ENCODE measurements at regions not wholly inside any gene's neighbourhood (a gene's known extent, or its start where the extent isn't known, plus 50 kb on each side); places are given as distances from the start of the nearest gene placed in this dataset.

GRCh38 chr12:43099691-43100163 is 452.3 kb downstream of the ADAMTS20 start (continued):
- TF ChIP-seq ZBTB26 (tag by site-specific recombination; optimal IDR thresholded peaks at IDR 0.05) (no peak), HOXA7 (CRISPR knock-in tag; IDR thresholded peaks at IDR 0.05; ENCODE audit: borderline replicate concordance) (no peak), WT1 (tag by site-specific recombination; IDR thresholded peaks at IDR 0.05) (peak; percentile 96), ZNF157 (tag by site-specific recombination; IDR thresholded peaks at IDR 0.05) (no peak), ZFHX2 (tag by site-specific recombination; conservative IDR thresholded peaks at IDR 0.05) (peak; percentile 22; the same call in 1 of the 2 replicates), BCL11A (tag by site-specific recombination; IDR thresholded peaks at IDR 0.05; ENCODE audit: low read depth) (no peak), ZNF624 (tag by site-specific recombination; IDR thresholded peaks at IDR 0.05) (no peak), ZNF544 (tag by site-specific recombination; IDR thresholded peaks at IDR 0.05) (no peak), ZNF23 (tag by site-specific recombination; IDR thresholded peaks at IDR 0.05; ENCODE audit: borderline replicate concordance) (no peak), ZNF513 (tag by site-specific recombination; IDR thresholded peaks at IDR 0.05) (peak; percentile 62; the same call in 1 of the 2 replicates), ZNF18 (tag by site-specific recombination; IDR thresholded peaks at IDR 0.05) (peak; percentile 76), RBAK (tag by site-specific recombination; IDR thresholded peaks at IDR 0.05) (no peak), PRDM6 (tag by site-specific recombination; IDR thresholded peaks at IDR 0.05) (peak; percentile 92), ZNF626 (tag by site-specific recombination; IDR thresholded peaks at IDR 0.05) (no peak), GLIS1 (tag by site-specific recombination; IDR thresholded peaks at IDR 0.05) (peak; percentile 22; the same call in 1 of the 2 replicates), ZNF704 (tag by site-specific recombination; IDR thresholded peaks at IDR 0.05) (no peak), ZXDB (tag by site-specific recombination; IDR thresholded peaks at IDR 0.05) (peak; percentile 62; the same call in 1 of the 2 replicates), SALL2 (tag by site-specific recombination; IDR thresholded peaks at IDR 0.05; ENCODE audit: borderline replicate concordance) (no peak), ZNF394 (tag by site-specific recombination; IDR thresholded peaks at IDR 0.05; ENCODE audit: borderline replicate concordance) (no peak), ZNF707 (tag by site-specific recombination; IDR thresholded peaks at IDR 0.05) (no peak), ZFP41 (tag by site-specific recombination; IDR thresholded peaks at IDR 0.05; ENCODE audit: borderline replicate concordance) (no peak), KLF8 (tag by site-specific recombination; IDR thresholded peaks at IDR 0.05) (peak; percentile 72), HIC1 (tag by site-specific recombination; IDR thresholded peaks at IDR 0.05) (peak; percentile 84), ZNF610 (tag by site-specific recombination; IDR thresholded peaks at IDR 0.05; ENCODE audit: borderline replicate concordance) (no peak), ZNF121 (tag by site-specific recombination; IDR thresholded peaks at IDR 0.05) (no peak), GLI4 (tag by site-specific recombination; IDR thresholded peaks at IDR 0.05) (no peak), TRIM28 (IDR thresholded peaks at IDR 0.05; ENCODE audit: borderline replicate concordance, low read length) (peak; percentile 95), ZNF473 (tag by site-specific recombination; IDR thresholded peaks at IDR 0.05) (no peak), FEZF1 (tag by site-specific recombination; IDR thresholded peaks at IDR 0.05) (peak; percentile 57), CTCF (tag by site-specific recombination; IDR thresholded peaks at IDR 0.05) (no peak), ZNF558 (tag by site-specific recombination; IDR thresholded peaks at IDR 0.05) (no peak)
